ENCODE measurements at regions not wholly inside any gene's neighbourhood (a gene's known extent, or its start where the extent isn't known, plus 50 kb on each side); places are given as distances from the start of the nearest gene placed in this dataset.
"Not testable (repeated sequence)": the region's sequence is repeated elsewhere in the genome, so short reads cannot be mapped to it uniquely, and the experiment has no call there.

GRCh38 chr5:173484569-173484968 is 131.9 kb downstream of the BOD1 start:
- BruUV-seq (replicated peaks), result no TSS peak
- no peaks in the 10 kb centered on the region for H3K27me3 Mint-ChIP-seq (ENCODE audit: insufficient read depth, unreplicated experiment)
- ChIA-PET CTCF (interaction anchor here (0.6 to 1.7 kb wide), 3 partner anchors 10 to 44 kb away, joined by 3 to 5 read pairs (median 4); no protein-coding TSS in a partner anchor), POLR2A (interaction anchor here (1.1 kb wide), 2 partner anchors 12 to 23 kb away, joined by 3 to 4 read pairs; no protein-coding TSS in a partner anchor)
- H3K4me3 Mint-ChIP-seq (ENCODE audit: unreplicated experiment), result no peak overlapping the region
- intact Hi-C loops (cut with micrococcal nuclease), result no loop called here
- peaks cover 5% of the 10 kb centered on the region for H3K36me3 Mint-ChIP-seq (ENCODE audit: insufficient read depth, unreplicated experiment)
- H3K27ac Mint-ChIP-seq (ENCODE audit: low read depth, unreplicated experiment), result no peak overlapping the region
- H3K9me3 Mint-ChIP-seq (ENCODE audit: unreplicated experiment), result no peaks in the 10 kb centered on the region
- TF ChIP-seq, protein P1, sequence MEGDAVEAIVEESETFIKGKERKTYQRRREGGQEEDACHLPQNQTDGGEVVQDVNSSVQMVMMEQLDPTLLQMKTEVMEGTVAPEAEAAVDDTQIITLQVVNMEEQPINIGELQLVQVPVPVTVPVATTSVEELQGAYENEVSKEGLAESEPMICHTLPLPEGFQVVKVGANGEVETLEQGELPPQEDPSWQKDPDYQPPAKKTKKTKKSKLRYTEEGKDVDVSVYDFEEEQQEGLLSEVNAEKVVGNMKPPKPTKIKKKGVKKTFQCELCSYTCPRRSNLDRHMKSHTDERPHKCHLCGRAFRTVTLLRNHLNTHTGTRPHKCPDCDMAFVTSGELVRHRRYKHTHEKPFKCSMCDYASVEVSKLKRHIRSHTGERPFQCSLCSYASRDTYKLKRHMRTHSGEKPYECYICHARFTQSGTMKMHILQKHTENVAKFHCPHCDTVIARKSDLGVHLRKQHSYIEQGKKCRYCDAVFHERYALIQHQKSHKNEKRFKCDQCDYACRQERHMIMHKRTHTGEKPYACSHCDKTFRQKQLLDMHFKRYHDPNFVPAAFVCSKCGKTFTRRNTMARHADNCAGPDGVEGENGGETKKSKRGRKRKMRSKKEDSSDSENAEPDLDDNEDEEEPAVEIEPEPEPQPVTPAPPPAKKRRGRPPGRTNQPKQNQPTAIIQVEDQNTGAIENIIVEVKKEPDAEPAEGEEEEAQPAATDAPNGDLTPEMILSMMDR (IDR thresholded peaks at IDR 0.05; ENCODE audit: unreplicated experiment), result no peak
- peaks cover 7% of the 10 kb centered on the region for H3K4me1 Mint-ChIP-seq (ENCODE audit: insufficient read depth, unreplicated experiment)
- no peak for DNase-seq (ENCODE audit: unreplicated experiment)

DNA sequence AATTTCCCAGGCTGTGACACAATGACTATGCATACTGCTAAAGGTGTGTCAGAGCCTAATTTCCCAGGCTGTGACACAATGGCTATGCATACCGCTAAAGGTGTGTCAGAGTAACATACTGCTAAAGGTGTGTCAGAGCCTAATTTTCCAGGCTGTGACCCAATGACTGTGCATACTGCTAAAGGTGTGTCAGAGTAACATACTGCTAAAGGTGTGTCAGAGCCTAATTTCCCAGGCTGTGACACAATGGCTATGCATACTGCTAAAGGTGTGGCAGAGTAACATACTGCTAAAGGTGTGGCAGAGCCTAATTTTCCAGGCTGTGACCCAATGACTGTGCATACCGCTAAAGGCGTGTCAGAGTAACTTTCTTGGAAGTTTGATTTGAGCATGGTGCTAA is 132.9 kb downstream of the BOD1 start:
- H3K36me3 Mint-ChIP-seq (ENCODE audit: insufficient read depth, unreplicated experiment); H3K9me3 Mint-ChIP-seq (ENCODE audit: unreplicated experiment); H3K27me3 Mint-ChIP-seq (ENCODE audit: insufficient read depth, unreplicated experiment); H3K27ac Mint-ChIP-seq (ENCODE audit: low read depth, unreplicated experiment); intact Hi-C loops (cut with micrococcal nuclease); H3K4me3 Mint-ChIP-seq (ENCODE audit: unreplicated experiment); H3K4me1 Mint-ChIP-seq (ENCODE audit: insufficient read depth, unreplicated experiment); BruUV-seq (replicated peaks): not testable (repeated sequence)
- ChIA-PET POLR2A (interaction anchor here (0.7 to 0.9 kb wide), 2 partner anchors 11 to 28 kb away, joined by 3 to 5 read pairs; no protein-coding TSS in a partner anchor), CTCF (interaction anchor here (0.6 to 2.4 kb wide), 4 partner anchors 11 to 305 kb away, joined by 3 to 10 read pairs (median 4); partner anchors contain the start of gene BOD1)
- peak; percentile 61 for DNase-seq (ENCODE audit: unreplicated experiment)

GRCh38 chr5:173483160-173483559 is 133.3 kb downstream of the BOD1 start:
- no TSS peak for BruUV-seq (replicated peaks)
- intact Hi-C loops (cut with micrococcal nuclease), result no loop called here
- TF ChIP-seq, protein P1 (IDR thresholded peaks at IDR 0.05; ENCODE audit: unreplicated experiment), result no peak

GRCh38 chr5:173481821-173482220 is 134.6 kb downstream of the BOD1 start:
- Mint-ChIP-seq H3K27me3 (ENCODE audit: insufficient read depth, unreplicated experiment) (no peaks in the 10 kb centered on the region), H3K36me3 (ENCODE audit: insufficient read depth, unreplicated experiment) (no peaks in the 10 kb centered on the region), H3K4me1 (ENCODE audit: insufficient read depth, unreplicated experiment) (peaks cover 7% of the 10 kb centered on the region), H3K4me3 (ENCODE audit: unreplicated experiment) (no peak overlapping the region), H3K9me3 (ENCODE audit: unreplicated experiment) (no peaks in the 10 kb centered on the region), H3K27ac (ENCODE audit: low read depth, unreplicated experiment) (no peak overlapping the region)
- TF ChIP-seq, protein P1 (IDR thresholded peaks at IDR 0.05; ENCODE audit: unreplicated experiment), result no peak
- intact Hi-C loops (cut with micrococcal nuclease), result no loop called here
- no peak for DNase-seq (ENCODE audit: unreplicated experiment)
- BruUV-seq (replicated peaks), result no TSS peak
- CTCF ChIA-PET, result interaction anchor here (0.6 to 2.4 kb wide), 4 partner anchors 10 to 1977 kb away, joined by 3 to 10 read pairs (median 4); no protein-coding TSS in a partner anchor
- POLR2A ChIA-PET, result interaction anchor here (0.9 to 2.4 kb wide), 3 partner anchors 9 to 154 kb away, joined by 3 to 13 read pairs (median 3); partner anchors contain the start of gene STC2

More at GRCh38 chr5:173483160-173483559, 133.3 kb downstream of the BOD1 start:
- ChIA-PET POLR2A (interaction anchor here (0.5 to 0.9 kb wide), 3 partner anchors 11 to 1838 kb away, joined by 3 to 5 read pairs (median 3); no protein-coding TSS in a partner anchor), CTCF (interaction anchor here (0.6 to 2.4 kb wide), 4 partner anchors 11 to 305 kb away, joined by 3 to 10 read pairs (median 4); partner anchors contain the start of gene BOD1)
- H3K4me3 Mint-ChIP-seq (ENCODE audit: unreplicated experiment), result no peak overlapping the region
- peaks cover 5% of the 10 kb centered on the region for H3K36me3 Mint-ChIP-seq (ENCODE audit: insufficient read depth, unreplicated experiment)
- no peaks in the 10 kb centered on the region for H3K9me3 Mint-ChIP-seq (ENCODE audit: unreplicated experiment)
- peaks cover 7% of the 10 kb centered on the region for H3K4me1 Mint-ChIP-seq (ENCODE audit: insufficient read depth, unreplicated experiment)
- no peak for DNase-seq (ENCODE audit: unreplicated experiment)
- H3K27ac Mint-ChIP-seq (ENCODE audit: low read depth, unreplicated experiment), result no peak overlapping the region
- H3K27me3 Mint-ChIP-seq (ENCODE audit: insufficient read depth, unreplicated experiment), result no peaks in the 10 kb centered on the region

Data from MCF 10A (cell line).